Pancreas (tissue), 10 donors: ENCODE measurements at regions not wholly inside any gene's neighbourhood (a gene's known extent, or its start where the extent isn't known, plus 50 kb on each side); places are given as distances from the start of the nearest gene placed in this dataset.
"Not testable (repeated sequence)": the region's sequence is repeated elsewhere in the genome, so short reads cannot be mapped to it uniquely, and the experiment has no call there.

Experiments
- ATAC-seq, 4 donors: fragments of 200-7000 bp; cut with Tn5 transposase; one replicate each; pipeline versions ENCODE4 v1.8.0 to v1.9.1; 2020; ENCODE audit warnings: mild to moderate bottlenecking in 4 of 4, moderate library complexity in 4 of 4
- DNase-seq, 6 donors: peaks; one replicate each; pipeline ENCODE4 v3.0.0-alpha.2; 2020
- FAIRE-seq: peaks from 2 replicates; lab custom pipeline; 2012; peaks lifted over from hg19 to GRCh38; lab: Jason Lieb, UNC
- H3K27ac ChIP-seq, 4 donors: fragments of 200-600 bp; sonication (generic); 1 replicate in 3 of 4; 2 replicates in 1 of 4; pipeline versions ENCODE4 v1.5.0 to v1.8.0; 2020
- H3K27me3 ChIP-seq, 4 donors: fragments of 200-600 bp; one replicate each; pipeline ENCODE4 v1.8.0; 2021
- H3K36me3 ChIP-seq, 3 donors: fragments of 200-600 bp; sonication (generic) in 1 of 3; one replicate each; pipeline versions ENCODE4 v1.5.0 to v1.8.0; 2020 to 2021
- H3K4me1 ChIP-seq, 3 donors: fragments of 200-600 bp; one replicate each; pipeline ENCODE4 v1.8.0; 2021
- H3K4me3 ChIP-seq, 4 donors: fragments of 200-600 bp; sonication (generic) in 2 of 4; one replicate each; pipeline versions ENCODE4 v1.5.0 to v1.8.0; 2020 to 2021
- H3K9me3 ChIP-seq, 4 donors: fragments of 200-600 bp; one replicate each; pipeline ENCODE4 v1.8.0; 2021
- WGBS, 2 donors: extraction: QIAGEN DNeasy Blood & Tissue Kit; methylation state at CpG; one replicate each; pipeline ENCODE4 v1.1.7; 2013; 5-methylcytosine and 5-hydroxymethylcytosine counted together
- intact Hi-C, 3 donors: fragments of 100-400 bp; cut with DNase I; formaldehyde crosslinking; loops; one replicate each; pipeline versions ENCODE4 v1.11.1 to v1.14.2; 2022
- TF ChIP-seq, protein P1 (sequence below), 4 donors: fragments of 200-600 bp; sonication (generic) in 3 of 4; IDR thresholded peaks; one replicate each; pipeline versions ENCODE4 v1.5.0 to v1.8.0; 2021; ENCODE audit warnings: antibody characterized with exemption in 4 of 4
- donor health status: healthy with polysubstance abuse.
- donor health status: DM: no; HTN: no; CAD: no; lungs with moderate emphysema.
- donor health status: DM: no; HTN: no; CAD: no.
- donor health status: control.
- donor health status: control.
- donor health status: Bipolar disorder and iron deficiency.
- donor health status: DM: yes; HTN: yes; CAD: no.
- donor health status: DM: no; HTN: no; CAD: no.
- donor health status: DM: no; HTN: no; CAD: no.
- donor health status: DM: yes; HTN: yes; CAD: no.

- ATAC-seq = no peak
- WGBS, 2 donors = 29 to 36% methylated on average over 24 of the region's 24 CpGs
- Histone ChIP-seq H3K4me3 (no peak overlapping the region), H3K27ac (no peak overlapping the region), H3K9me3 (no peaks in the 10 kb centered on the region), H3K36me3 (no peaks in the 10 kb centered on the region), H3K27me3 (peaks cover 0 to 10% (median 0%) of the 10 kb centered on the region in 4 donors), H3K4me1 (no peaks in the 10 kb centered on the region)
- no peak for DNase-seq
- TF ChIP-seq, protein P1, sequence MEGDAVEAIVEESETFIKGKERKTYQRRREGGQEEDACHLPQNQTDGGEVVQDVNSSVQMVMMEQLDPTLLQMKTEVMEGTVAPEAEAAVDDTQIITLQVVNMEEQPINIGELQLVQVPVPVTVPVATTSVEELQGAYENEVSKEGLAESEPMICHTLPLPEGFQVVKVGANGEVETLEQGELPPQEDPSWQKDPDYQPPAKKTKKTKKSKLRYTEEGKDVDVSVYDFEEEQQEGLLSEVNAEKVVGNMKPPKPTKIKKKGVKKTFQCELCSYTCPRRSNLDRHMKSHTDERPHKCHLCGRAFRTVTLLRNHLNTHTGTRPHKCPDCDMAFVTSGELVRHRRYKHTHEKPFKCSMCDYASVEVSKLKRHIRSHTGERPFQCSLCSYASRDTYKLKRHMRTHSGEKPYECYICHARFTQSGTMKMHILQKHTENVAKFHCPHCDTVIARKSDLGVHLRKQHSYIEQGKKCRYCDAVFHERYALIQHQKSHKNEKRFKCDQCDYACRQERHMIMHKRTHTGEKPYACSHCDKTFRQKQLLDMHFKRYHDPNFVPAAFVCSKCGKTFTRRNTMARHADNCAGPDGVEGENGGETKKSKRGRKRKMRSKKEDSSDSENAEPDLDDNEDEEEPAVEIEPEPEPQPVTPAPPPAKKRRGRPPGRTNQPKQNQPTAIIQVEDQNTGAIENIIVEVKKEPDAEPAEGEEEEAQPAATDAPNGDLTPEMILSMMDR (IDR thresholded peaks at IDR 0.05) = no peak
- intact Hi-C loops = no loop called here
- FAIRE-seq = no peak
These were observed 156.5 kb downstream of the FOXL1 start for GRCh38 chr16:86734543-86735460.

DNA sequence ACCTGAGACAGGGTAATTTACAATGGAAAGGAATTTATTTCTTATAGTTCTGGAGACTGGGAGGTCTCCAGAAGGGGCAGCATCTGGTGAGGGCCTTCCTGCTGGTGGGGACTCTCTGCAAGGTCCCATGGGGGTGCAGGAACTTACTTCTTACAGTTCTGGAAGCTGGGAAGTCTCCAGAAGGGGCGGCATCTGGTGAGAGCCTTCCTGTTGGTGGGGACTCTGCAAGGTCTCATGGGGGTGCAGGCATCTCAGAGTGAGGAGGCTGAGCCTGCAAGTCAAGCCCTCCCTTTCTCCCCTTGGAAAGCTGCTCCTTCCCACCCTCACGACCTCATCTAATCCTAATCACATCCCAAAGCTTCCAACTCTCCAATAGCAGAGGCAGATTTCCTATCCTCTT, 157.4 kb downstream of the FOXL1 start:
- FAIRE-seq = no peak
- TF ChIP-seq, protein P1 (IDR thresholded peaks at IDR 0.05) = no peak
- peaks cover 0 to 10% (median 0%) of the 10 kb centered on the region in 4 donors for H3K27me3 ChIP-seq
- 59 to 70% methylated on average over 2 of the region's 2 CpGs for WGBS, 2 donors
- no peaks in the 10 kb centered on the region for H3K4me1 ChIP-seq
- no peak overlapping the region for H3K27ac ChIP-seq
- no peaks in the 10 kb centered on the region for H3K9me3 ChIP-seq
- no peak for ATAC-seq
- no peak overlapping the region for H3K4me3 ChIP-seq
- no peaks in the 10 kb centered on the region for H3K36me3 ChIP-seq
- DNase-seq = no peak
- intact Hi-C loops = no loop called here

GRCh38 chr16:86736502-86736901, 158.2 kb downstream of the FOXL1 start:
- TF ChIP-seq, protein P1 (IDR thresholded peaks at IDR 0.05) = no peak
- H3K9me3 ChIP-seq = no peaks in the 10 kb centered on the region
- H3K27ac ChIP-seq = no peak overlapping the region
- H3K4me1 ChIP-seq = no peaks in the 10 kb centered on the region
- 76 to 85% methylated on average over 7 of the region's 7 CpGs for WGBS, 2 donors
- no peaks in the 10 kb centered on the region for H3K36me3 ChIP-seq
- FAIRE-seq (no peak), ATAC-seq (no peak), DNase-seq (no peak)
- peaks cover 0 to 10% (median 0%) of the 10 kb centered on the region in 4 donors for H3K27me3 ChIP-seq
- H3K4me3 ChIP-seq = no peak overlapping the region
- intact Hi-C loops = no loop called here

DNA sequence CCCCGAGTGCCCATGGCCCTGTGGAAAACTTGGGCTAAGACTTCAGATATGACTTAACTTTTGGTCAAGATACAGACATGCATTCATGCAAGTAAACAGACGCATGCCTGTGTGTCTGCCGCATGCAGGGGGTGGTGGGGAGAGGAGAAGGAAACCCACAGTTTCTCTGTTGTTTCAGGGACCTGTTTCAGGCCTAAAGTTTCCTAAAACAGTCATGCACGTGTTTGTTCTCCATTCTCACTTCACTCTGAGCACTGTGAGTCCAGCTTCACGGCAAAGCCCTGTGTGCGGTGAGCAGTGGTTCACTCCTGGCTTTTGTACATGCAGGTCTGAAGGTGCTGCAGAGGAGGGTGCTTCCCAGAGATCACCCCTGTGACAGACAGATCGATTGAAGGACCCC, 158.7 kb downstream of the FOXL1 start:
- peaks cover 0 to 10% (median 0%) of the 10 kb centered on the region in 4 donors for H3K27me3 ChIP-seq
- DNase-seq (no peak), ATAC-seq (no peak), FAIRE-seq (no peak)
- no peaks in the 10 kb centered on the region for H3K9me3 ChIP-seq
- no peak overlapping the region for H3K27ac ChIP-seq
- no peak overlapping the region for H3K4me3 ChIP-seq
- 62 to 68% methylated on average over 7 of the region's 7 CpGs for WGBS, 2 donors
- TF ChIP-seq, protein P1 (IDR thresholded peaks at IDR 0.05) = no peak
- no peaks in the 10 kb centered on the region for H3K4me1 ChIP-seq
- no peaks in the 10 kb centered on the region for H3K36me3 ChIP-seq
- intact Hi-C loops = no loop called here

DNA sequence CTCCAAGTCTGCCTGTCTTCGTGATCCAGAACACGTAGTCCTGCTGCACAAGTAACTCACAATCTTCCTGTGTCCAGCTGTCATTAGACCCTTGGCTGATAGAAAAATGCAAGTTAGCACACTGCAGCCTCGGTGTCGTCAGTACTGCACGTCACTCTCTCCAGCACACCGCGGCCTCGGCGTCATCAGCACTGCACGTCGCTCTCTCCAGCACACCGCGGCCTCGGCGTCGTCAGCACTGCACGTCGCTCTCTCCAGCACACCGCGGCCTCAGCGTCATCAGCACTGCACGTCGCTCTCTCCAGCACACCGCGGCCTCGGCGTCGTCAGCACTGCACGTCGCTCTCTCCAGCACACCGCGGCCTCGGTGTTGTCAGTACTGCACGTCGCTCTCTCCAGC, 160.0 kb downstream of the FOXL1 start:
- not testable (repeated sequence) for ATAC-seq

More for the DNA sequence above, 160.0 kb downstream of the FOXL1 start:
- H3K4me1 ChIP-seq, intact Hi-C loops, H3K27ac ChIP-seq, H3K27me3 ChIP-seq, H3K36me3 ChIP-seq, DNase-seq, H3K4me3 ChIP-seq, FAIRE-seq, H3K9me3 ChIP-seq: not testable (repeated sequence)
- WGBS, 2 donors = 86 to 91% methylated on average over 25 to 29 of the region's 35 CpGs
